Bone marrow (tissue), 2 donors: ENCODE measurements at regions not wholly inside any gene's neighbourhood (a gene's known extent, or its start where the extent isn't known, plus 50 kb on each side); places are given as distances from the start of the nearest gene placed in this dataset.

Experiments
- DNase-seq, 2 donors: peaks; one replicate each; lab custom pipeline; 2025; lab: John Stamatoyannopoulos, UW

DNA sequence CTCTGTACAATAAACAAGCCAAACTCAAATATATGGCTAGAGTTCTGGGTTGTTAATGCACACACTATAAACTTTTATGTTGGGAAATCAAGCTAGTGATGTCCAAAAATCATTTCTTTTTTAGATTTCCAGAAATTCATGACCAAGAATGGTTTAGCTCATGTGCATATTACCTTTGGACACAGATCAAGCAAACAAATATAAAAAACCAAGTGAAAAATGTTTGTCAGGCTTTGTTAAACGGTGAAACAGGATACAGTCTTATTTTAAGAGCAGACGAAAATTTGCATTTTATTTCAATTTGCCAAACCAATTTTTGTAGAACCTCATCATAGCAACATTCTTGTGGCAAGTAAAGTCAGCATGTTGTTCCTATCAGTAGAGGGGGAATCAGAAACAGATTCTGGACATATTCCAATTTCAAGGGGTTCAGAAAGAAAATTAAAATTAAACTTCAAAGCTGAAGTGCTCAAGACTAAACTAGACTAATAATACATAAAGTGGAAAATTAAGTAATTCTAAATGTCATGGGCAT lies 413.6 kb downstream of the TRIML1 start:
- no peak for DNase-seq

DNA sequence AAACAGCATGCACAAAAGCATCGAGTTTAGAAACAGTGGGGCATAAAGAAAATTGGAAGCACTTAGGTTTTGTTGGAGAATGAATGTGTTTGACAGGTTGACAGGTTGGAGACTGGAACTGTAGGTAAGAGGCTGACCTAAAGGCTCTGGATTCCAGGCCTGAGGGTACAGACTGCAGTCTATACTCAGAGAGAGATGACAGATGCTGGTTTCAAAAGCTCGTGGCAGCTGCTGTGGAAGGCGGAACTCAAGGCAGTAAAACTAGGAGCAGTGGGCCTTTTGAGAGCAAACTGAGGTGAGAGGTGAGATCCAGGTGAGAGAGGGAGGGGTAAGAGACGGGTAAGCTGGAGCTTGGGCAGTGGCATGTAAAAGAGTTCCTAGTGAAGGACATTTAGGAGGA lies 415.2 kb downstream of the TRIML1 start:
- DNase-seq, result no peak

DNA sequence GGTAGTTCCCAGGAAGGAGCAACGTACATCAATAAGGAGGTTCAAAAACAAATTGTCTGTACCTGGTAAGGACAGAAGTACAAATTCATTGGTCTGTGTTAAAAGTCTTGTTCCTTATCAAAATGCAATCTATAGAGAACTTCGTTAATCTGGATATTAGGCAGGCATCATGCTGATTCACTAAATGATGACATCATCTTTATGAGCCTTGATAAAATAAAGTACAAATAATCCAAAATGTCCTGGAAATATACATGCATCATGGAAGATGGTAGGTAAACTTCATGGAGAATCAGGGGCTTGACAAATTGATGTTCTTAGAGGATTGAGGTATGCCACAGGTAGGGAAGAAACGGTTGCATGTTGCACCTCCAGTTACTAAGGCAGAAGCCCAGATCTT lies 433.9 kb downstream of the TRIML1 start:
- DNase-seq, result no peak

GRCh38 chr4:188578657-188579056 lies 439.4 kb downstream of the TRIML1 start:
- DNase-seq, result no peak

DNA sequence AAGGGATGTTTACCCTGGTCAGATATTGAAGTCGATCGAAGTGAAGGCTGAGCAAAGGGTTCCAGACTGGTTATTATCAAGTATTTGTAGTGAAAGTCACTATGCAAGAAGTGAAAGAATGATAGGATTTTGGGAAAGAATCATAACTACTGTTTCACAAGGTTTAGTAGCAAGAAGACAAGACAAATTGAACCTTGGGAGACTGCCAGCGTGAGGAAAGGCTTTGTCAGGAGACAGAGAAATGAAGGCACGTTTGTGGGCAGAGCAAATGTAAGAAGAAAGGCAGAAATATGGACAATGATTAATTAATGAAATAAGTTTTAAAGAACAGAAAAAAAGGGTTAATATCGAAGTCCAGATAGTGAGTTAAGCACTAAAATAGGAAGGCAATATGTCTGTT lies 456.8 kb downstream of the TRIML1 start:
- no peak for DNase-seq

DNA sequence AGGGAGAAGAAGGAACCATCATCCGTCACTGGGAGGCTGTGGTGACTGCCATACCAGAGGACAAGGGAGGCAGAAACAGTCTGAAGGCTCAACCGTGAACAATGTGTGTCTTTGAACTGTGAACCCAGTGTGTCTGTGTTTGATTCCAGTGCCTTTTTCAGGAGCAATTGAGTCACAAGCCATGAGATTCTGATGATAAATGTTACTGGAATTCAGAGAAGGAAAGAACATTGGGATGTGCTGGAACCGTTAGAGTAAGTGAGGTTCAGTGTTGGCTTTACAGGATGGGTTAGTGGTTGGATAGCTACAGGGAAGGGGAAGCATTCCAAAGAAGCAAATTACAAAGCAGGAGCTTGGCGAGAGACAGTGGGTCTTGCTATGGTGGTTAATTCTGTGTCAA lies 464.4 kb downstream of the TRIML1 start:
- DNase-seq, result no peak

- DNase-seq, result no peak
Measured at GRCh38 chr4:188606635-188607034, 467.4 kb downstream of the TRIML1 start.

DNA sequence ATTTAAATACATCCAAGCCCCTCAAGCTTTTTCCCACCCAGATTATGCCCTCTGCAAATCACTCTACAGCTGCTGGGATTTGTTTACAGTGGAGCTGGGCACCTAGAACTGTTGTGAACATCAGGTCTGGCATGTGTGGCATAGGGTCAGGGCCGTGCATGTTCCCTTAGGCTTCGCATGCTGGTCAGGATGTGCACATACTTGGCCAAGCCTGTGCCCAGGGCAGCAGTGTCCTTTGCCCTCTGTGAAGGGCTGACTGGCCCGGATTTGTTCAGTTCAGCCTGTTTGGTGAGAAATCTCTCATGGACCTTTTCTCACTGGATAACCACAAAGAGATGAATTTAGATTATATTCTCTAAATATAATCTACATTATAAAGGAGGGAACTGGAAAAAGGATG lies 471.9 kb downstream of the TRIML1 start:
- DNase-seq, result no peak

DNA sequence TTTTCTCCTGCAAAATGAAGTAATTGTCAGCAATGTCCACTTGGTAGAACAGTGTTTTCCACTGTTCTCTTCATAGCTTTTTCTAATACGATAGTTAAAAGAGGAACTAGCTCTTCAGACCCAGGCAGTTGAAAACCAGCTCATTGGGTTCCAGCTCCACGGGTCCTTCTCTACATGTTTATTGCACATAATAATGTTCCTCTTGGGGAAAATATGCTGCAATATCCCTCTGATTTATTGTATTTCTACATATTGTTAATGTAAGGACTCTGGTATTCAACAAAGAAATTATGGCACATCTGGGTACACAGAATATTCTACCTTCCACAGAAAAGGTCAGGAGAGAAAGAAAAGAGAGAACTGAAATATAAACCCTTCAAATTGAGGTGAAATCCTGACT lies 473.4 kb downstream of the TRIML1 start:
- DNase-seq, result no peak

DNA sequence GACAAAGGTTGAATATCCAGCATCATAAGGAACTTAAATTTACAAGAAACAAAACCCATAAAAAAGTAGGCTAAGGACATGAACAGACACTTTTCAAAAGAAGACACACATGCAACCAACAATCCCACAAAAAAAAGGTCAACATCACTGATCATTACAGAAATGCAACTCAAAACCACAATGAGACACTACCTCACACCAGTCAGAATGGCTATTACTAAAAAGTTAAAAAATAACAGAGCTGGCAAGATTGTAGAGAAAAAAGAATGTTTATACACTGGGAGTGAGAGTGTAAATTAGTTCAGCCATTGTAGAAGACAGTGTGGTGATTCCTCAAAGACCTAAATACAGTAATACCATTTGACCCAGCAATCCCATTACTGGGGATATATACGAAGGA lies 474.7 kb downstream of the TRIML1 start:
- DNase-seq, result no peak

DNA sequence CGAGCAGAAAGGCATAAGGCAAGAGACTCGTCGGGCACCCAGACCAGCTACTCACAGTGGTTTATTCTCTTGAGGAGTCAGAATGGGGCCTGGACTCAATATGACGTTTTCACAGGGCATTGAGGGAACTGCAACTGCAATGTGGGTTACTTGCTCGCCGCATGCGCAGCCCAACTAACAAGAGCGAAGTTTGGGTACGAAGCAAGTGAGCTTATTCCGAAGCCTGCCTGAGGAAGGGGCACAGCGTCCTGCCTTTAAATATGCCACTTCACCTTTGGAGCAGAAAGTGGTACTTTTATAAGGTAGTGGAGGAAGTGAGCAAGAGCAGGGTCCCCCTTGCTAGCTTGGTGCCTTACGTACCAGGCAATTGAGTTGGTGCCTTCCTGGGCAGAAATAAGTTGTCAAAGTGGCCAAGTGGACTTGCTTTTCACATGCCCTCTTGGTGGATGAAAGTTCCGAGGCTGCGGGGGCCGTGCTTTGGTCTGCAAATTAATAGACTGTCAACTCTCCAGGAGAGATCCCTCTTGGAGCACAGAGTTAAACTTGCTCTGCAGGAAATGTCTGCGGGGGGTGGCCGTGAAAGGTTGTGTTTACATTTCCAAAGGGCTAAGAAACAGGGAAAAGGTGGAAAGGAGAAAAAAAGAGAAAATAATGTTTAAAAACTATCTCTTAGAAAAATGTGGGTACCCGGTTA lies 480.4 kb downstream of the TRIML1 start:
- no peak for DNase-seq

DNA sequence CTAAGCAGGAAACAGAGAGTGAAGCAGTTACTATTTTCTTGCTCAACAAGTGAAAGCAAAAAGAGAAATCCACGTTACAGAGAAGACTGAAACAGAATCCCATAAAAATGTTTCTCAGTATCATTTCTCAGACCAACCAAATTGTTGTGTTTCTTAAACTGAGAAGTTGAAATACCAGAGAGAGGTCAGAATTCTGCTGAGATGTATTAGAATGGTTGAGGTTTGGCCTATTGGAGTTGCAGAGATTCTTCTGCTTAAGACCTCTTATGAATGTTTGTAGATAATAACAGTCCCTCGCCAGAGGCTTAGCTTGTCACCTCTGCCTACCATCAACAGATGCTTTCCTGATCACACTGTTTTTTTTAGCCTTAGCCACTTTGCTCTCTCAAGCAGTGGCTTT lies 481.4 kb downstream of the TRIML1 start:
- DNase-seq, result no peak

DNA sequence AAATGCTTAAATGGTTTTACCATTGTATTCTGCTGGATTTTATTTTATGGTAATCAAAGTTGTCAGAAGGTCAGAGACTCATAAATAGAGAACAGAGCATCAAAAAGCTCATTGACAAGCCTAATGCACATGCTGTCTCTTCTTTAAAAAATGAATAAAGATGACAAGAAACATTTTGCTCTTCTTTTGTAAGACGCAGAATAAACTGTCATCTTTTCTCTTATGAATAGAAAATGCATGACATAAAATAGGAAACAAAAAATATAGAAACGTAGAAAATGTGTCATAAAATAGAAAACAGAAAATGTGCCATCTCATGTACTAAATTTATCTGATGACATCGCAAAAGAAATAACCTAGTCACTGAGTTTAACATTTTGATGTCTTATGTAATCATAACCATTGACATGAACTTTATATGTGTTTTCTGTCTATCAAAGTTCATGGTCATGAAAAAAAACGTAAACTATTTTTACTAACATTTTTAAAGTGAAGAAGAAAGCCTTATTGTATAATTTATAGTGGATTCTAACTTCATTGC lies 484.1 kb downstream of the TRIML1 start:
- no peak for DNase-seq

DNA sequence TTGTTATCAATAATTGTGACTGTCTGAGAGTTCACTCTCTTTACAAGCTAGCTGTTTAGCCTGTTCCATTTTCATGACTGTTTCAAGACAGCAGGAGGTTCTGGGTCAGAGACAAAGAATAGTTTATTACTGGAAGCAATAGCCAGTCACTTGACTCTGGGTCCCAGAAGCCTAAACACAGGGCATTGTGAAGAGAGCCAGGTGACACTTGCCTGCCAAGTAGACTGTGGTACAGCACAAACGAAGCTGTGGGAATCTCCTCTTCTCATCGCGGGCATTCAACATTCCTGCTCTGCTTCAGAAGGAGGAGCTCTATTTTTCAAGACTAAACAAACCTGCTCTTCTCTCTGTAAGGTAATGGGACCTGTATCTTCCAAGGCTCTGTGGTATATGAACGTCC lies 485.1 kb downstream of the TRIML1 start:
- DNase-seq, result no peak

DNA sequence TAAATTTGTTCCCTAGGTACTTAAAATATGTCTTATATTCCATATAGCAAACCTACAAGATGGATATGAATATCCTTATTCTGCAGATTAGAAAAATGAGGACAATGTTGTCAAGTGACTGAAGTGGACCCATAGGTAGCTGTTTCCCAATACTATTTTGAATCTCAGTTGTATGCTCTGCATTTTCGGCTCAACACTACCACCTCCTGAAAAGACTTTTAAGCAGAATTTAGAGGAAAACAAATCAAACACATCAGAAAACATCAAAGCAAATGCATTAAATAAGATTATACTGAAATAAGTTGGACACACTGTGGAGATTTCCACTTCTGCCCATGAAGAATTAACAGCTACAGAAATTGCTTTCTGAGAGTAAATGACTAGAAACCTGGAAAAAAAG lies 488.7 kb downstream of the TRIML1 start:
- no peak for DNase-seq

GRCh38 chr4:188639479-188640100 lies 500.3 kb downstream of the TRIML1 start:
- no peak for DNase-seq

GRCh38 chr4:188647820-188648370 lies 508.7 kb downstream of the TRIML1 start:
- no peak for DNase-seq

GRCh38 chr4:188649635-188650034 lies 510.4 kb downstream of the TRIML1 start:
- no peak for DNase-seq

DNA sequence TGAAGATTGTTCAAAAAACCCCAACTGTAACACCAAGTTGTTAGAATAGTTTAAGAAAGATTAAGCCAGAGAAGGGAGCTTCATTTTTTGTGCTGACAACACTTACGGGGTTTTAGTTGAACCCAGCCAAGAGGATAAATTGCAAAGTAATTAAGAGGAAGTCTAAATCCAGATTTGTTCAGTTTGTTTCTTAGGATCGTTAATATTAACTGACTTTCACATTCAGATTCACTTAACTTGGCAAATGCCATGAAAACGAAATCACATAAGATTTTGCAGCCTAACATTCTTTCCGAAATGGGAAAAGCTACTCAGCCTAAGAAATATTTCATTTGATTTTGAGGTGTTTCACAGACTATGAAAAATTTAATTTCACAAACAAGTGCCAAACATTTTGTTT lies 511.3 kb downstream of the TRIML1 start:
- DNase-seq, result no peak

DNA sequence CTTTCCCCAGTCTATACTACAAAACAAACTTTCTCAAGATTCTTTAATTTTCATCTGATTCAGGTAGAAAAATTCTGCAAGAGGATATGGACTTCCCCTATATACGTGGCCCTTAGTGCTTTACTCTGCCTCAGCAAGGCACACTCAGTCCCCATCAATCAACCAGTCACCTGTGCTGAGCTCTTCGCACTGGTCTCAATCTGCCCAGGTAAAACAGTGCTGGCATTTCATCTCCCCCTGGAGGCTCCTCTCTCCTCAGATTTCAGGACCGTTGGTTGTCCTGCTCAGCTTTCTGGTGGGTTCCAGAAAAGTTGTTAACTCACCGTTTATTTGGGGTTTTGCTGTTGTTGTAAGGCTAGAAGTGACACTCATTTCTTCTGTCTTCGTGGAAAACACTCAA lies 518.1 kb downstream of the TRIML1 start:
- no peak for DNase-seq

GRCh38 chr4:188658958-188659522 lies 519.8 kb downstream of the TRIML1 start:
- DNase-seq, result no peak

DNA sequence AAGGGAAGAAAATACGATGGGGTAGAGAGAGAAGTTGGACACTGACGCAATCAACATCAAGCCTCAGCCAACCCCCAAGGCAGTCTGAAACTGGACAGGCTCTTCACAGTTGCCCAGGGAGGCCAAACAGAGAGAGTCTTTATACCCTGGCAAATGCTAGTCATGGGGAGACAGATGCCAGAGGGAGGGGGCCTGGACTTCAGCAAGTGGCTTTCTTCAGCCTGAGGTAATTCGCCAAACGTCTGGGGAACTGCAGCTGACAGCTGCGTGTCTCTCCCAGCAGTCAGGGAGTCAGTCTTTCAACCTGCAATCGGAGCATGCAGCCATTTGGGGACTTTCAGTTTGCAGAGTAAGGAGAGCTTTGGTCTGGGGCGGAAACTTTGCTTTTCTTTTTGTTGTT lies 521.6 kb downstream of the TRIML1 start:
- DNase-seq, result no peak

- DNase-seq, result no peak
Measured at GRCh38 chr4:188661502-188661901, 522.3 kb downstream of the TRIML1 start.
